ENCODE measurements at regions not wholly inside any gene's neighbourhood (a gene's known extent, or its start where the extent isn't known, plus 50 kb on each side); places are given as distances from the start of the nearest gene placed in this dataset.

DNA sequence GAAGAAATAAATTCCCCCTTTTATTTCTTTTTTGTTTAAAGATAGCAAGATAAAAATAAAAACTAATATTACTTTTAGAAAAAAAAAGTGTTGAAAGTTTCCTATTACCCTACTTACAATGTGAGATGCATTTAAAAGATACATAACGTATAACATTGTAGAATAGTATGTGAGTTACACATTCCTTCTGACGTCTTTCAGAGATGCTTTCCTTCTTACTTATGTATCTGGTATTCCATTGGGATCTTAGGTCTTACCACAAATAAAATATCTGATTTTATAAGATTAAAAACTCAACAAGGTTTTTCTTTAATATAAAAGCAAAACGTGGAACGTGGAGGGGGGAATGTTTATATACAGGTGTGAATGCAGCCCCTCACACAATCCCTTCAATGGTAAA, 147.2 kb upstream of the ETS2 start:
- DNase-seq (ENCODE audit: low read depth), result no peak
- TF ChIP-seq, protein P1, sequence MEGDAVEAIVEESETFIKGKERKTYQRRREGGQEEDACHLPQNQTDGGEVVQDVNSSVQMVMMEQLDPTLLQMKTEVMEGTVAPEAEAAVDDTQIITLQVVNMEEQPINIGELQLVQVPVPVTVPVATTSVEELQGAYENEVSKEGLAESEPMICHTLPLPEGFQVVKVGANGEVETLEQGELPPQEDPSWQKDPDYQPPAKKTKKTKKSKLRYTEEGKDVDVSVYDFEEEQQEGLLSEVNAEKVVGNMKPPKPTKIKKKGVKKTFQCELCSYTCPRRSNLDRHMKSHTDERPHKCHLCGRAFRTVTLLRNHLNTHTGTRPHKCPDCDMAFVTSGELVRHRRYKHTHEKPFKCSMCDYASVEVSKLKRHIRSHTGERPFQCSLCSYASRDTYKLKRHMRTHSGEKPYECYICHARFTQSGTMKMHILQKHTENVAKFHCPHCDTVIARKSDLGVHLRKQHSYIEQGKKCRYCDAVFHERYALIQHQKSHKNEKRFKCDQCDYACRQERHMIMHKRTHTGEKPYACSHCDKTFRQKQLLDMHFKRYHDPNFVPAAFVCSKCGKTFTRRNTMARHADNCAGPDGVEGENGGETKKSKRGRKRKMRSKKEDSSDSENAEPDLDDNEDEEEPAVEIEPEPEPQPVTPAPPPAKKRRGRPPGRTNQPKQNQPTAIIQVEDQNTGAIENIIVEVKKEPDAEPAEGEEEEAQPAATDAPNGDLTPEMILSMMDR (IDR thresholded peaks at IDR 0.05; ENCODE audit: low read depth, low read length, missing control alignments), result no peak
- no peak overlapping the region for H3K4me3 ChIP-seq (ENCODE audit: low read depth, low read length)
- in situ Hi-C loops (cut with HindIII; ENCODE audit: low sequenced_read_pairs), result no loop called here

DNA sequence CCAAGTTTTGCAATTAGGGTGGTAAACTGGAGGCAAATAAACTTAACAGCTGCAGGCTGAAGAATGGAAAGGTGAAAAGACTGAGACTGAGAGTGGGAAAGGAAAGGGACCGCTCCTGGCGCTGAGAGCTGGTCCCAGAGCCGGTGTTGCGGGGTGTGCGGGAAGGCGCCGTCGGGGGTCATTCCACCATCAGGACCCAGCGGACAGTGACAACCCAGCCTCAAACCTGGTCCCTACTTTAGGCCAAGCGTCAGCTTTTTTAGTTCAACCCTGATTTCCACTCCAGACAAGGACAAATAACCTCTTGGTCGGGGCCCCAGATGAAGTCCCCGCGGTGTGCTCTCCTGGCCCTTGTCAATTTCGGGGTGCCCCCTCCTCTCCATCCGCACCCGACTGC, 145.8 kb upstream of the ETS2 start:
- DNase-seq (ENCODE audit: low read depth), result no peak
- H3K4me3 ChIP-seq (ENCODE audit: low read depth, low read length), result peak overlapping the region; percentile 47
- TF ChIP-seq, protein P1 (IDR thresholded peaks at IDR 0.05; ENCODE audit: low read depth, low read length, missing control alignments), result no peak
- in situ Hi-C loops (cut with HindIII; ENCODE audit: low sequenced_read_pairs), result no loop called here

DNA sequence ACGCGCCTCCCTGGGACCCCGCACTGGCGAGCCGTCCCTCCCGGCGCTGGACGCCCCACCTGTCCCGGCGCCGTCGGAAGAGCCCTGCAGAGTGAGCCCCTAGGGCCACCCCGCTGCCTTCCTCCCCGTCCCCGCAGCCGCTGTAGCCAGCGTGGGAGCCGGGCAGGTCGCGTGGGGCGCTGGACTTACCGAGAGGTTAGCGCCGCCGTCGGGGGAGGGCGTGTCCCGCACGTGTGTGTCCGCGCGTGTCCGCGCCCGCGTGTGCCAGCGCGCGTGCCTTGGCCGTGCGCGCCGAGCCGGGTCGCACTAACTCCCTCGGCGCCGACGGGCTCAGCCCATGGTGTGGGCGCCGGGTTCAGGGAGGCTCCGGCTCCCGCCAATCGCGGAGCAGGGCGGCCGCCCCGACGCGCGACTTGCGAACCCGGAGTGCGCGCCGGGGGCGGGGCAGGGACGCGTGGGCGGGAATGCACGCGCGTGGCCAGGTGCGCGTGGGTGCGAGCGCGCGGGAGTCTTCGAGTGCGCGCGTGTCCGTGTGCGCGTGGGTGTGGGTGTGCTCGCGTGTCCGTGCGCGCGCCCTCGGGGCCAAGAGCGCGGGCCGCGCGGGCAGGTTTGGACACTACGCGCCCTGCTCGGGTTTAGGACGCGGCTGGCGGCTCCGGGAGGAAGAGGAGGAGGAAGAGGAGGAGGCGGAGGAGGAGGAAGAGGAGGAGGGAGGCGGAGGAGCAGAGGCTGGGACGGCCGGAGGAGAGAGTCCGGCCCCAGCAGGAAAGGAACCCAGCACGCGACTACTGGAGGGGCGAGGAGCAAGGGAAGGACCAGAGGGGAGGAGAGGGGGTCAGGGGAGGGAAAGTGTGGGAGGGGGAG, 145.2 kb upstream of the ETS2 start:
- no peak for DNase-seq (ENCODE audit: low read depth)
- TF ChIP-seq, protein P1 (IDR thresholded peaks at IDR 0.05; ENCODE audit: low read depth, low read length, missing control alignments), result no peak
- H3K4me3 ChIP-seq (ENCODE audit: low read depth, low read length), result peak overlapping the region; percentile 47
- in situ Hi-C loops (cut with HindIII; ENCODE audit: low sequenced_read_pairs), result no loop called here

DNA sequence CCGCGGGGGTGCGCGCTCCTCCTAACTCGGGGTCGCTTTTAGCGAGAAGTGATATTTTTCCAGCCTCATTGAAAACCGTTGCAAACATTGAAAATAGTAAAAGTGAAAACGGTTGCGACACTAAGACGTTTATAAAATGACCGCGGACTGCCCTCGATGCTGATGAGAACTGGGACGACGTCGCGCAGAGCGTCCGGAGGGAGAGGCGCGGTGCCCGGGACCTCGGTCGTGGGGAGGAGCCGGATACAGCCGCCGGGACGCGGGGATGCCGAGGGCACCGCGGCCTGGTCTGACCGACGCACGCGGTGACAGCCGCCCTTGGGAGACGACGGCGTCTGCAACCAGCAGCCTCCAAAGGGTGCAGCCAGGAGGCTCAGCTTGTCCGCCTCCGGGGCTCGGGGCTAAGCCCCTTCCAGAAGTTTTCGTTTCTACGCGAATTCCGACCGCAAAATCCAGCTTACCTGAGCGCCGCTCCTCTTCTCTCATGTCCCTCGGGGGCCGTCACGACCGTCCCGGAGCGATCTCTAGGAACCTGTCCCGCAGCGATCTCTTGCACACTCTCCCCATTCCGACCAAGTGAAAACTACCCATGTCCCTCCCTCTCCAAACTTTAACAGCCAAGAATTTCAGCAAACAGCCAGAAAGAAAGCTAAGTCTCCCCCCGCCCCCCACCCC, 144.4 kb upstream of the ETS2 start:
- TF ChIP-seq, protein P1 (IDR thresholded peaks at IDR 0.05; ENCODE audit: low read depth, low read length, missing control alignments), result no peak
- peak overlapping the region; percentile 47 for H3K4me3 ChIP-seq (ENCODE audit: low read depth, low read length)
- no peak for DNase-seq (ENCODE audit: low read depth)
- in situ Hi-C loops (cut with HindIII; ENCODE audit: low sequenced_read_pairs), result no loop called here

DNA sequence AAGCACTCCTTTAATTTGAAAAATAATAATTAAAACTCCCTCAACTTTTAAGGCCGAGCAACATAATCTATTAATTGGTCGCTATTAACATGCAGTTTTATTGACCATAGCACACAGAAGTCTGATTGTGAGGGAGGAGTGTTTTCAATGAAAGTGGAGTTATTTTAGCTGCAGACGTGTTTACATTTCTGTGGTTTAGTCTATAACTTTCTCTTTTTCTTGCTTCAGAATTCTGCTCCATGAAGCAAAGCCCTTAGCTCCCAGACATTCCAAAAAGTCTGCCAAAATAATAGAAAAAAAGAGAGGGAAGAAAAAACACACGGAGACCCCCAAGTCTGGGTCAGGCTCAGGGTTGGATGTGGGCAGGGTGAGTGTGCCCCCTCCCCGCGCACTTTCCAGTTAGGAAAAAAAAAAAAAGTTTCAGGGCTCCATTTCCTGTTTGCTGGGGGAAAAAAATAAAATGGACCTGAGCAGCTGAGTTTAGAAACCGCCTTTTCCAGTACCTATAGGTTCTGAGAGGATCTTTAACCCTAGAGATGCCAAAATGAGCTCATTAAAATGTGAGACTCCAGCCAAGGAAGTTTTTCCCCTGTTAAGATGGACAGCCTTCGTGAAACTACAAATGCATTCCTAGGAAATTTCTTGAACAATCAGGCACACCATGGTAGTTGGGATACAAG, 143.7 kb upstream of the ETS2 start:
- in situ Hi-C loops (cut with HindIII; ENCODE audit: low sequenced_read_pairs), result no loop called here
- DNase-seq (ENCODE audit: low read depth), result peak; percentile 37
- H3K4me3 ChIP-seq (ENCODE audit: low read depth, low read length), result peak overlapping the region; percentile 47
- TF ChIP-seq, protein P1 (IDR thresholded peaks at IDR 0.05; ENCODE audit: low read depth, low read length, missing control alignments), result no peak

DNA sequence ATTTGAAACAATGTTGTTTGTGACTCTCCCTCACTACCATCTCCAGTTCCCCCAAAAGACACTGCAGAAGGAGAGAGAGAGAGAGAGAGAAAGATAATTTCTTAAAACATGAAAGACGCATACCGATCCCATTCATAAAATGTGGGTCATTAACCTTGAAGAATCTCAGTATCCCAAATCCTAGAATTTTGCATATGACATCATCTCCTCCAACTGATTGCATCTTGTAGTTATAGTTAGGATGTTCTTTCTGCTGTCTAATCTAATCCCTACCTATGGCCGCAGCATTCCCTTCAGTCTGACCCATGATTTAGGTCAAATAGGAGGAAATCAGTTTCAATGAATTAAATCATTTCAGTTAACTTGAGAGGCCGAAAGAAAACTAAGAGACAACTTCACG, 142.4 kb upstream of the ETS2 start:
- in situ Hi-C loops (cut with HindIII; ENCODE audit: low sequenced_read_pairs), result no loop called here
- no peak for DNase-seq (ENCODE audit: low read depth)
- TF ChIP-seq, protein P1 (IDR thresholded peaks at IDR 0.05; ENCODE audit: low read depth, low read length, missing control alignments), result no peak
- H3K4me3 ChIP-seq (ENCODE audit: low read depth, low read length), result no peak overlapping the region

All from astrocyte of the cerebellum (primary cell).